ENCODE measurements at regions not wholly inside any gene's neighbourhood (a gene's known extent, or its start where the extent isn't known, plus 50 kb on each side); places are given as distances from the start of the nearest gene placed in this dataset.

- intact Hi-C loops (cut with micrococcal nuclease), result no loop called here
These were observed 380.8 kb downstream of the BCOR start for GRCh38 chrX:39716802-39717540.

More at GRCh38 chrX:39716802-39717540, 380.8 kb downstream of the BCOR start:
- Histone ChIP-seq H3K79me1 (ENCODE audit: low read depth in 1 of 2, low read length in 2 of 2) (no peaks in the 10 kb centered on the region), H4K91ac (ENCODE audit: insufficient read depth, low read depth, low read length) (no peak overlapping the region), H3K9ac (ENCODE audit: low read depth, low read length) (no peak overlapping the region), H4K5ac (ENCODE audit: low read depth, low read length) (no peak overlapping the region), H3K4ac (ENCODE audit: low read depth, low read length) (no peak overlapping the region), H2AK5ac (ENCODE audit: low read depth, low read length) (no peak overlapping the region), H3K4me3 (ENCODE audit: insufficient read depth, low read depth, low read length) (no peak overlapping the region), H2BK15ac (ENCODE audit: low read depth, low read length) (no peak overlapping the region), H4K20me1 (ENCODE audit: insufficient read depth, low read length) (no peaks in the 10 kb centered on the region), H3K18ac (ENCODE audit: low read depth, low read length) (no peak overlapping the region), H2BK5ac (ENCODE audit: low read depth, low read length, poor library complexity, severe bottlenecking) (no peak overlapping the region), H4K8ac (ENCODE audit: low read depth in 2 of 2, low read length in 2 of 2) (no peak overlapping the region), H3K56ac (ENCODE audit: extremely low read depth, insufficient read depth, low read length) (no peak overlapping the region), H2BK20ac (ENCODE audit: low read depth, low read length) (no peak overlapping the region), H3K27me3 (ENCODE audit: control insufficient read depth, insufficient read depth, low read length) (peaks cover 22% of the 10 kb centered on the region), H3K27ac (ENCODE audit: insufficient read depth, low read length) (no peak overlapping the region), H3K4me2 (ENCODE audit: low read depth, low read length) (no peak overlapping the region), H2BK120ac (ENCODE audit: low read depth, low read length) (no peak overlapping the region), H2AK9ac (replicated peaks; ENCODE audit: low read depth, low read length, poor library complexity) (no peak overlapping the region), H3K9me3 (ENCODE audit: control insufficient read depth, insufficient read depth, low read length) (peaks cover 2% of the 10 kb centered on the region; the same call in 1 of the 2 replicates), H2AFZ (replicated peaks; ENCODE audit: low read length, poor library complexity) (no peak overlapping the region), H3K36me3 (ENCODE audit: control insufficient read depth, insufficient read depth, low read length) (no peaks in the 10 kb centered on the region), H3K23ac (ENCODE audit: low read depth, low read length) (no peak overlapping the region), H3K9me1 (ENCODE audit: insufficient read depth, low read length) (no peaks in the 10 kb centered on the region), H3K14ac (replicated peaks; ENCODE audit: low read depth, low read length) (no peak overlapping the region), H3K4me1 (ENCODE audit: control insufficient read depth, insufficient read depth, low read length) (no peaks in the 10 kb centered on the region)
- DNase-seq, result no peak
- CTCF ChIA-PET, result no interaction called here
- dilution Hi-C loops (cut with HindIII; ENCODE audit: low sequenced_read_pairs, unreplicated experiment) (no loop called here), in situ Hi-C loops (cut with MboI; ENCODE audit: low sequenced_read_pairs) (no loop called here)
- BruUV-seq (replicated peaks), result no TSS peak
- POLR2A ChIA-PET (ENCODE audit: unreplicated experiment), result no interaction called here
- no CpG with 5 or more reads among the region's 6 CpGs for WGBS, 2 experiments (ENCODE audit: extremely low coverage in 2 of 2, insufficient read length in 1 of 2)
- no peak for TF ChIP-seq BHLHE40 (IDR thresholded peaks at IDR 0.05; ENCODE audit: low read depth, low read length)
- no peak for TF ChIP-seq MXI1 (IDR thresholded peaks at IDR 0.05; ENCODE audit: borderline replicate concordance, low read depth, low read length)
- TF ChIP-seq SMC3 (IDR thresholded peaks at IDR 0.05; ENCODE audit: low read depth, low read length), result no peak
- TF ChIP-seq MAZ (IDR thresholded peaks at IDR 0.05; ENCODE audit: borderline replicate concordance, low read depth, low read length), result no peak
- no peak for TF ChIP-seq CHD1 (IDR thresholded peaks at IDR 0.05; ENCODE audit: low read depth, low read length)
- no peak for TF ChIP-seq ELK1 (IDR thresholded peaks at IDR 0.05; ENCODE audit: borderline replicate concordance, low read depth, low read length)
- no peak for ATAC-seq (ENCODE audit: low read depth)

All from IMR-90 (cell line).